ENCODE measurements at regions not wholly inside any gene's neighbourhood (a gene's known extent, or its start where the extent isn't known, plus 50 kb on each side); places are given as distances from the start of the nearest gene placed in this dataset.

GRCh38 chr20:40856653-40857052 lies 167.6 kb upstream of the MAFB start (continued):
- TF ChIP-seq CHD7 (IDR thresholded peaks at IDR 0.05; ENCODE audit: insufficient replicate concordance, low read length) = no peak
- TF ChIP-seq SIX5 (IDR thresholded peaks at IDR 0.05; ENCODE audit: low read depth, low read length) = no peak
- TF ChIP-seq CHD1 (IDR thresholded peaks at IDR 0.05; ENCODE audit: low read depth, low read length) = no peak
- TF ChIP-seq TCF12 (IDR thresholded peaks at IDR 0.05; ENCODE audit: low read depth, low read length) = no peak
- TF ChIP-seq SP4 (IDR thresholded peaks at IDR 0.05; ENCODE audit: low read length) = no peak
